ENCODE measurements at regions not wholly inside any gene's neighbourhood (a gene's known extent, or its start where the extent isn't known, plus 50 kb on each side); places are given as distances from the start of the nearest gene placed in this dataset.

DNA sequence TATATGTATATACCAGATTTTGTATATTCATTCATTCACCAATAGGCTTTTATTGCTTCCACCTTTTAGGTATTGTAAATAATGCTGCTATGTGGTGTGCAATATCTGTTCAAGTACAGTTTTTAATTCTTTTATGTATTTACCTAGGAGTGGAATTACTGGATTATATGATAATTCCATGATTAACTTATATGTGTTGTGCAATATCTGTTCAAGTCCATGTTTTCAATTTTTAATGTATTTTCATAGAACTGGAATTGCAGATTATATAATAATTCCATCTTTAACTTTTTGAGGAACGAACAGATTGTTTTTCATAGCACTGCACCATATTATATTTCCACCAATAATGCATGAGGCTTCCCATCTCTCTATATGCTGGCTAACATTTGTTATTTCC, 50.6 kb upstream of the L3MBTL4 start:
- DNase-seq, result no peak

DNA sequence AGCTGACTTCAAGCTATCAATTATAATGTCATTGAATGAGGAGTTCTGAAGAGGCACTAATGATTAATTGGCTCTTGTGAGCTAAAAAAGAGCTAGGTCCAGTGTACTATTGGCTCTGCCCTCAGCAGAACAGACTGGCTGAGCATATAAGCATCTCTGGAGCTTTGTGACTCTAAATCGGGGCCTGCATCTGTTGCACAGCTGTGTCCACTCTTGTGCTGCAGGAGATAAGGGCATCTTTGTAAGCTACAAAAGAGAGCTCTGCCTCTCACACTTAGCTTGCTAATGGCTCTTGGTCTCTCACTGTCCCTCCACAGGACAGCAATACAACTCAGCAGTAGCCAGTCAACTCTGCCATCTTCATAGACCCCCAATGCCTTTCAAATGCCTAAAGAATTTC, 61.5 kb upstream of the L3MBTL4 start:
- no peak for DNase-seq
- no peaks in the 10 kb centered on the region for H3K4me1 ChIP-seq (ENCODE audit: insufficient read depth, low read length)
- no peaks in the 10 kb centered on the region for H3K36me3 ChIP-seq (ENCODE audit: insufficient read depth, low read length)
- Mint-ChIP-seq H3K36me3 (no peaks in the 10 kb centered on the region), H3K27ac (no peak overlapping the region), H3K4me3 (no peak overlapping the region), H3K9me3 (peaks cover 6 to 28% (median 17%) of the 10 kb centered on the region in 5 donors), H3K4me1 (no peaks in the 10 kb centered on the region), H3K27me3 (peaks cover 0 to 2% of the 10 kb centered on the region in 2 donors)
- H3K4me3 ChIP-seq (ENCODE audit: low read length), result no peak overlapping the region
- H3K9me3 ChIP-seq (ENCODE audit: low read length), result no peaks in the 10 kb centered on the region
- ChIA-PET CTCF (no interaction called here), POLR2A (no interaction called here)
- no peaks in the 10 kb centered on the region for H3K27me3 ChIP-seq (ENCODE audit: insufficient read depth, low read length, poor library complexity, severe bottlenecking)
- H3K27ac ChIP-seq (ENCODE audit: low read depth, low read length), result no peak overlapping the region

More for the DNA sequence above, 50.6 kb upstream of the L3MBTL4 start:
- Histone ChIP-seq H3K4me1 (ENCODE audit: insufficient read depth, low read length) (no peaks in the 10 kb centered on the region), H3K4me3 (ENCODE audit: low read length) (no peak overlapping the region), H3K27ac (ENCODE audit: low read depth, low read length) (no peak overlapping the region), H3K36me3 (ENCODE audit: insufficient read depth, low read length) (no peaks in the 10 kb centered on the region), H3K27me3 (ENCODE audit: insufficient read depth, low read length, poor library complexity, severe bottlenecking) (no peaks in the 10 kb centered on the region), H3K9me3 (ENCODE audit: low read length) (no peaks in the 10 kb centered on the region)
- POLR2A ChIA-PET, result no interaction called here
- no peaks in the 10 kb centered on the region for H3K4me1 Mint-ChIP-seq
- CTCF ChIA-PET, result no interaction called here
- peaks cover 4 to 33% (median 13%) of the 10 kb centered on the region in 5 donors for H3K9me3 Mint-ChIP-seq
- no peak overlapping the region for H3K27ac Mint-ChIP-seq
- H3K4me3 Mint-ChIP-seq, result no peak overlapping the region
- no peaks in the 10 kb centered on the region for H3K36me3 Mint-ChIP-seq
- no peaks in the 10 kb centered on the region for H3K27me3 Mint-ChIP-seq

DNA sequence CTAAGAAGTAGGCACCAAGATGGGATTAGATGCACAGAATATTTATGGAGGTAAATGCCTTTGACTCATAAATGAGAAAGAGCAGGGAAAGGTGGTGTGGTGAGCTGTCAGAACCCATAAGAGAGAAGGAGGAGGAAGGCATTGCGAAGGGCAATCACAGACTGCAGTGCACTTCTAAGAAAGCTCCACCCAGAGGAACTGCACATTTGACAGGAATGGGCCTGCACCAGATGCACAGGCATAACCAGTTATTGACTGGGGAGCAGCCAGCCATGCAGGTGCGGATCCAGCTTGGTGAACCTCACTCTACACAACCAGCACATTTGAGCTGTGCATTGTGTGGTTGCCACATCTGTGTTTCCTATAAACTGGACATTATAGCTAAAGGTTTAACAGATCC, 62.2 kb upstream of the L3MBTL4 start:
- Histone ChIP-seq H3K27me3 (ENCODE audit: insufficient read depth, low read length, poor library complexity, severe bottlenecking) (no peaks in the 10 kb centered on the region), H3K9me3 (ENCODE audit: low read length) (no peaks in the 10 kb centered on the region), H3K27ac (ENCODE audit: low read depth, low read length) (no peak overlapping the region), H3K36me3 (ENCODE audit: insufficient read depth, low read length) (no peaks in the 10 kb centered on the region), H3K4me3 (ENCODE audit: low read length) (no peak overlapping the region), H3K4me1 (ENCODE audit: insufficient read depth, low read length) (no peaks in the 10 kb centered on the region)
- Mint-ChIP-seq H3K27me3 (peaks cover 0 to 2% of the 10 kb centered on the region in 2 donors), H3K27ac (peak overlapping the region in 1 of 8 donors; percentile 84), H3K4me3 (no peak overlapping the region), H3K9me3 (peaks cover 1 to 21% (median 10%) of the 10 kb centered on the region in 5 donors), H3K4me1 (no peaks in the 10 kb centered on the region), H3K36me3 (no peaks in the 10 kb centered on the region)
- ChIA-PET CTCF (no interaction called here), POLR2A (no interaction called here)
- no peak for DNase-seq

- Histone ChIP-seq H3K4me1 (ENCODE audit: insufficient read depth, low read length) (no peaks in the 10 kb centered on the region), H3K27ac (ENCODE audit: low read depth, low read length) (no peak overlapping the region), H3K4me3 (ENCODE audit: low read length) (no peak overlapping the region), H3K9me3 (ENCODE audit: low read length) (no peaks in the 10 kb centered on the region), H3K36me3 (ENCODE audit: insufficient read depth, low read length) (no peaks in the 10 kb centered on the region), H3K27me3 (ENCODE audit: insufficient read depth, low read length, poor library complexity, severe bottlenecking) (no peaks in the 10 kb centered on the region)
- H3K27me3 Mint-ChIP-seq, result peaks cover 0 to 2% of the 10 kb centered on the region in 2 donors
- H3K36me3 Mint-ChIP-seq, result no peaks in the 10 kb centered on the region
- no peak overlapping the region for H3K27ac Mint-ChIP-seq
- H3K4me3 Mint-ChIP-seq, result peak overlapping the region in 1 of 7 donors; percentile 66
- ChIA-PET POLR2A (no interaction called here), CTCF (no interaction called here)
- DNase-seq, result no peak
- peaks cover 1 to 16% (median 10%) of the 10 kb centered on the region in 5 donors for H3K9me3 Mint-ChIP-seq
- H3K4me1 Mint-ChIP-seq, result no peaks in the 10 kb centered on the region
Observed at GRCh38 chr18:6478121-6478520, 63.4 kb upstream of the L3MBTL4 start.

DNA sequence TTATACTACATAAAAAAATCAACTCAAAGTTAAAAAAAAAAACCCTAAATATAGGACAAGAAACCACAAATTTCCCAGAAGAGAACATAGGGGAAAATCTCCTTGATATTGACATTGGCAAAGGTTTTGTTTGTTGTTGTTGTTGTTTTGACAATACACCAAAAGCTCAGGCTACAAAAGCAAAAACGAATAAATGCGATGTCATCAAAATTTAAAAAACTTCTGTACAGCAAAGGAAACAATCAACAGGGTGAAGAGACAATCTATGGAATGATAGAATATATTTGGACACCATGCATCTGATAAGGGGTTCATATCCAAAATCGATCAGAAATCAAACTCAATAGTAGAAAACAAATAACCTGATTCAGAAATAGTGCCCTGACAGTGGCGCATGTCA, 65.0 kb upstream of the L3MBTL4 start:
- ChIA-PET POLR2A (no interaction called here), CTCF (no interaction called here)

DNA sequence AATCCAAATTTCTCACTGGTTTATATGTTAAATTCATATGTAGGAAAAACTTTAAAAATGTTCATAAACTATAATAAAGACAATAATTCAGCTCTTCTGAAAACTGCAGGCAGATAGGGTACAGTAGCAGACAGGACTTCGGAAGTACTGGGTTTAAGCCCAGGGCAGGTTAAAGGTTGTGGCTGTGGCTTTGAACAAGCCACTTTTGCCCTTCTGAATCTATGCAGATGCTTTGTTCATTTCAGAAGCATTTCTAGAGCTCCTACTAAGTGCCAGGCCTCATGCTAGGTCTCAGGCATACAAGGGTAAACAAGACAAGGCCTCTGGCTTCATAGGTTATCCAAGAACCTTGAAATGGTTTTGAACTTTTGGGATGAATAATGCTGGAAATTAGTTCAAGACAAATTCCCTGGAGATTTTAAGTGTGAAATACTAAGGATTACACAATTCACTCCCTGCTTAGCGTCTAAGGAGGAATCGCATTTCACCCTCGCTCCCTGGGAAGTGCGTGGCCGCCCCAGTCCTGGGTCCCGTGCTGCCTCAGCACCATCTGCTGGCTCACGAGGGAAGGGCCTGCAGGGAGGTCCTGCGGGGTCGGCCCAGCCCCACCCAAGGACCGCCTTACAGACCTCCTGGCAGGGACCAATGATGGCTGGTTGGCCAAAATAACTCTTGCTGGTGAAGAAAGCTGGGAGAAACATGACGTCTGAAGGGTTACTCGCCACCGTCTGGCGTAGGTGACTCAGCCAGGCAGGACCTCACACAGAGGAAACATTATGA, 67.7 kb upstream of the L3MBTL4 start:
- no peaks in the 10 kb centered on the region for H3K36me3 Mint-ChIP-seq
- DNase-seq, result no peak

More for the DNA sequence above, 65.0 kb upstream of the L3MBTL4 start:
- H3K9me3 Mint-ChIP-seq, result peaks cover 1 to 13% (median 4%) of the 10 kb centered on the region in 5 donors
- no peaks in the 10 kb centered on the region for H3K4me1 Mint-ChIP-seq
- Histone ChIP-seq H3K27ac (ENCODE audit: low read depth, low read length) (no peak overlapping the region), H3K27me3 (ENCODE audit: insufficient read depth, low read length, poor library complexity, severe bottlenecking) (no peaks in the 10 kb centered on the region), H3K9me3 (ENCODE audit: low read length) (no peaks in the 10 kb centered on the region), H3K4me3 (ENCODE audit: low read length) (no peak overlapping the region), H3K36me3 (ENCODE audit: insufficient read depth, low read length) (no peaks in the 10 kb centered on the region), H3K4me1 (ENCODE audit: insufficient read depth, low read length) (no peaks in the 10 kb centered on the region)
- H3K27ac Mint-ChIP-seq, result no peak overlapping the region
- H3K4me3 Mint-ChIP-seq, result no peak overlapping the region
- DNase-seq, result no peak
- peaks cover 0 to 2% of the 10 kb centered on the region in 2 donors for H3K27me3 Mint-ChIP-seq
- H3K36me3 Mint-ChIP-seq, result no peaks in the 10 kb centered on the region

DNA sequence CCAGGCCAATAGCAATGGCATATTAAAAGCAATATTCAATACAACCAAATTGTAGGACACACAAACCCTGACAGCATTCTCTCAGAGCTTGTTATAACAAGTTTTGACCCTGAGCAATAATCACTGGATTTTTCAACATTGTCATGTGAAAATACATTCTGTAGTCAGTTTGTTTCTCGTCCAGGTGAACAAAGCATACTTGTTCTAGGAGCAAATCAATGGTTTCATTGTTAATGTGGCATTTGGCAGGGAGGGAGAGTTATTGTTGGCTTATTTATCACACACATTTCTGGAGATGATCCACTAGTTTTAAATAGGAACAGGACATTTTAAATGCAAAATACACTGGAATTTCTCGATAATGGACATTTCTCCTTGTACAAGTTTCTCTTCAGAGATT, 69.9 kb upstream of the L3MBTL4 start:
- no peak overlapping the region for H3K27ac Mint-ChIP-seq
- DNase-seq, result no peak
- POLR2A ChIA-PET, result no interaction called here

More for the DNA sequence above, 67.7 kb upstream of the L3MBTL4 start:
- Mint-ChIP-seq H3K4me3 (no peak overlapping the region), H3K27ac (no peak overlapping the region), H3K4me1 (no peaks in the 10 kb centered on the region), H3K9me3 (peaks cover 1 to 12% (median 6%) of the 10 kb centered on the region in 5 donors), H3K27me3 (peaks cover 0 to under 1% of the 10 kb centered on the region in 2 donors)
- no peaks in the 10 kb centered on the region for H3K27me3 ChIP-seq (ENCODE audit: insufficient read depth, low read length, poor library complexity, severe bottlenecking)
- ChIA-PET POLR2A (no interaction called here), CTCF (no interaction called here)
- no peaks in the 10 kb centered on the region for H3K4me1 ChIP-seq (ENCODE audit: insufficient read depth, low read length)
- H3K9me3 ChIP-seq (ENCODE audit: low read length), result no peaks in the 10 kb centered on the region
- no peak overlapping the region for H3K4me3 ChIP-seq (ENCODE audit: low read length)
- no peak overlapping the region for H3K27ac ChIP-seq (ENCODE audit: low read depth, low read length)
- no peaks in the 10 kb centered on the region for H3K36me3 ChIP-seq (ENCODE audit: insufficient read depth, low read length)

GRCh38 chr18:6486313-6486712, 71.6 kb upstream of the L3MBTL4 start:
- Mint-ChIP-seq H3K27ac (no peak overlapping the region), H3K36me3 (no peaks in the 10 kb centered on the region), H3K4me1 (no peaks in the 10 kb centered on the region), H3K4me3 (no peak overlapping the region), H3K27me3 (no peaks in the 10 kb centered on the region), H3K9me3 (peaks cover 0 to 14% (median 6%) of the 10 kb centered on the region in 5 donors)
- DNase-seq, result no peak
- H3K36me3 ChIP-seq (ENCODE audit: insufficient read depth, low read length), result no peaks in the 10 kb centered on the region
- no peaks in the 10 kb centered on the region for H3K27me3 ChIP-seq (ENCODE audit: insufficient read depth, low read length, poor library complexity, severe bottlenecking)
- no peaks in the 10 kb centered on the region for H3K9me3 ChIP-seq (ENCODE audit: low read length)
- no peaks in the 10 kb centered on the region for H3K4me1 ChIP-seq (ENCODE audit: insufficient read depth, low read length)
- CTCF ChIA-PET, result no interaction called here
- H3K27ac ChIP-seq (ENCODE audit: low read depth, low read length), result no peak overlapping the region
- POLR2A ChIA-PET, result no interaction called here
- H3K4me3 ChIP-seq (ENCODE audit: low read length), result no peak overlapping the region

More for the DNA sequence above, 69.9 kb upstream of the L3MBTL4 start:
- Histone ChIP-seq H3K27me3 (ENCODE audit: insufficient read depth, low read length, poor library complexity, severe bottlenecking) (no peaks in the 10 kb centered on the region), H3K4me1 (ENCODE audit: insufficient read depth, low read length) (no peaks in the 10 kb centered on the region), H3K36me3 (ENCODE audit: insufficient read depth, low read length) (no peaks in the 10 kb centered on the region), H3K4me3 (ENCODE audit: low read length) (no peak overlapping the region), H3K27ac (ENCODE audit: low read depth, low read length) (no peak overlapping the region), H3K9me3 (ENCODE audit: low read length) (no peaks in the 10 kb centered on the region)
- CTCF ChIA-PET, result no interaction called here
- Mint-ChIP-seq H3K4me1 (no peaks in the 10 kb centered on the region), H3K27me3 (no peaks in the 10 kb centered on the region), H3K36me3 (no peaks in the 10 kb centered on the region), H3K4me3 (no peak overlapping the region), H3K9me3 (peaks cover 1 to 14% (median 5%) of the 10 kb centered on the region in 5 donors)
